ENCODE measurements at regions not wholly inside any gene's neighbourhood (a gene's known extent, or its start where the extent isn't known, plus 50 kb on each side); places are given as distances from the start of the nearest gene placed in this dataset.

GRCh38 chr11:95359756-95360155 lies 128.8 kb upstream of the SESN3 start:
- TF ChIP-seq, protein P1, sequence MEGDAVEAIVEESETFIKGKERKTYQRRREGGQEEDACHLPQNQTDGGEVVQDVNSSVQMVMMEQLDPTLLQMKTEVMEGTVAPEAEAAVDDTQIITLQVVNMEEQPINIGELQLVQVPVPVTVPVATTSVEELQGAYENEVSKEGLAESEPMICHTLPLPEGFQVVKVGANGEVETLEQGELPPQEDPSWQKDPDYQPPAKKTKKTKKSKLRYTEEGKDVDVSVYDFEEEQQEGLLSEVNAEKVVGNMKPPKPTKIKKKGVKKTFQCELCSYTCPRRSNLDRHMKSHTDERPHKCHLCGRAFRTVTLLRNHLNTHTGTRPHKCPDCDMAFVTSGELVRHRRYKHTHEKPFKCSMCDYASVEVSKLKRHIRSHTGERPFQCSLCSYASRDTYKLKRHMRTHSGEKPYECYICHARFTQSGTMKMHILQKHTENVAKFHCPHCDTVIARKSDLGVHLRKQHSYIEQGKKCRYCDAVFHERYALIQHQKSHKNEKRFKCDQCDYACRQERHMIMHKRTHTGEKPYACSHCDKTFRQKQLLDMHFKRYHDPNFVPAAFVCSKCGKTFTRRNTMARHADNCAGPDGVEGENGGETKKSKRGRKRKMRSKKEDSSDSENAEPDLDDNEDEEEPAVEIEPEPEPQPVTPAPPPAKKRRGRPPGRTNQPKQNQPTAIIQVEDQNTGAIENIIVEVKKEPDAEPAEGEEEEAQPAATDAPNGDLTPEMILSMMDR (IDR thresholded peaks at IDR 0.05 in 8 of 11, conservative IDR thresholded peaks at IDR 0.05 in 3 of 11) = no peak
- no peak for TF ChIP-seq POLR2AphosphoS5 (IDR thresholded peaks at IDR 0.05)
- TF ChIP-seq POLR2A (IDR thresholded peaks at IDR 0.05) = no peak

Data from spleen (tissue), 7 donors.